Thoracic aorta (tissue), 2 donors: ENCODE measurements at regions not wholly inside any gene's neighbourhood (a gene's known extent, or its start where the extent isn't known, plus 50 kb on each side); places are given as distances from the start of the nearest gene placed in this dataset.
"Not testable (repeated sequence)": the region's sequence is repeated elsewhere in the genome, so short reads cannot be mapped to it uniquely, and the experiment has no call there.

ENCODE experiments used
- ATAC-seq: fragments of 150-250 bp; one replicate; pipeline ENCODE4 v1.8.0; 2017; ENCODE audit warnings: low read depth; ENCODE audit not compliant: insufficient number of reproducible peaks, low FRiP score
- DNase-seq: peaks from one replicate; pipeline ENCODE4 v3.0.0-alpha.2; 2020; ENCODE audit warnings: low spot score
- H3K27ac ChIP-seq, 2 donors: fragments of 200-600 bp; sonication (generic); 1 replicate in 1 of 2; 2 replicates in 1 of 2; pipeline ENCODE4 v1.5.1; 2016; ENCODE audit warnings: mild to moderate bottlenecking in 2 of 2, moderate library complexity in 2 of 2
- H3K27me3 ChIP-seq: fragments of 200-600 bp; sonication (generic); replicated peaks from 2 replicates; pipeline ENCODE4 v1.6.0; 2016; ENCODE audit warnings: mild to moderate bottlenecking; ENCODE audit not compliant: insufficient read depth
- H3K36me3 ChIP-seq: fragments of 200-600 bp; sonication (generic); one replicate; pipeline ENCODE4 v1.5.1; 2016
- H3K4me1 ChIP-seq, 2 donors: fragments of 200-600 bp; sonication (generic); 1 replicate in 1 of 2; 2 replicates in 1 of 2; pipeline versions ENCODE4 v1.5.1 to v1.6.0; 2016; ENCODE audit warnings: low read depth in 2 of 2, mild to moderate bottlenecking in 1 of 2; ENCODE audit not compliant: control insufficient read depth in 1 of 2
- H3K4me3 ChIP-seq: fragments of 200-600 bp; sonication (generic); 2 replicates; pipeline ENCODE4 v1.5.1; 2016; ENCODE audit warnings: mild to moderate bottlenecking
- H3K9me3 ChIP-seq: fragments of 200-600 bp; sonication (generic); 2 replicates; pipeline ENCODE4 v1.5.1; 2016

GRCh38 chr7:73204898-73205297 lies 103.7 kb downstream of the NSUN5 start:
- H3K27me3 ChIP-seq, H3K36me3 ChIP-seq, H3K4me3 ChIP-seq, ATAC-seq, H3K4me1 ChIP-seq, DNase-seq, H3K9me3 ChIP-seq, H3K27ac ChIP-seq: not testable (repeated sequence)

GRCh38 chr7:73203312-73203711 lies 105.3 kb downstream of the NSUN5 start:
- H3K9me3 ChIP-seq, ATAC-seq, H3K27me3 ChIP-seq, H3K4me1 ChIP-seq, H3K36me3 ChIP-seq, H3K27ac ChIP-seq, DNase-seq, H3K4me3 ChIP-seq: not testable (repeated sequence)

GRCh38 chr7:73201264-73201663 lies 107.4 kb downstream of the NSUN5 start:
- not testable (repeated sequence) for ATAC-seq, DNase-seq, H3K9me3 ChIP-seq, H3K27me3 ChIP-seq, H3K4me1 ChIP-seq, H3K4me3 ChIP-seq, H3K36me3 ChIP-seq
- H3K27ac ChIP-seq, result peak overlapping the region in 1 of 2 donors; percentile 49

GRCh38 chr7:73200518-73201099 lies 108.0 kb downstream of the NSUN5 start:
- H3K9me3 ChIP-seq, DNase-seq, H3K27me3 ChIP-seq, H3K36me3 ChIP-seq, H3K4me3 ChIP-seq, H3K4me1 ChIP-seq, H3K27ac ChIP-seq: not testable (repeated sequence)
- peak; percentile 96 for ATAC-seq

GRCh38 chr7:73193991-73194390 lies 108.2 kb upstream of the SPDYE9 start:
- H3K36me3 ChIP-seq, H3K4me3 ChIP-seq, H3K27me3 ChIP-seq, H3K27ac ChIP-seq, DNase-seq, H3K4me1 ChIP-seq, ATAC-seq, H3K9me3 ChIP-seq: not testable (repeated sequence)

- peak; percentile 60 for ATAC-seq
- H3K36me3 ChIP-seq, H3K27ac ChIP-seq: not testable (repeated sequence)
These were observed 104.8 kb upstream of the SPDYE9 start for GRCh38 chr7:73190483-73191155.

GRCh38 chr7:73188287-73188686 lies 102.4 kb upstream of the SPDYE9 start:
- H3K27ac ChIP-seq, H3K4me1 ChIP-seq, H3K4me3 ChIP-seq, H3K27me3 ChIP-seq, H3K36me3 ChIP-seq, DNase-seq, H3K9me3 ChIP-seq, ATAC-seq: not testable (repeated sequence)

More at GRCh38 chr7:73190483-73191155, 104.8 kb upstream of the SPDYE9 start:
- not testable (repeated sequence) for H3K27me3 ChIP-seq, H3K4me3 ChIP-seq, DNase-seq, H3K4me1 ChIP-seq, H3K9me3 ChIP-seq

- H3K4me1 ChIP-seq, H3K27ac ChIP-seq, H3K27me3 ChIP-seq, H3K9me3 ChIP-seq, DNase-seq, H3K4me3 ChIP-seq, H3K36me3 ChIP-seq, ATAC-seq: not testable (repeated sequence)
These were observed 100.9 kb upstream of the SPDYE9 start for GRCh38 chr7:73186589-73187309.

GRCh38 chr7:73176813-73177212 lies 91.0 kb upstream of the SPDYE9 start:
- H3K4me1 ChIP-seq, H3K9me3 ChIP-seq, H3K27ac ChIP-seq, DNase-seq, H3K36me3 ChIP-seq, H3K4me3 ChIP-seq, H3K27me3 ChIP-seq, ATAC-seq: not testable (repeated sequence)

- not testable (repeated sequence) for H3K9me3 ChIP-seq, H3K27ac ChIP-seq, H3K36me3 ChIP-seq, H3K27me3 ChIP-seq, H3K4me3 ChIP-seq, ATAC-seq, DNase-seq, H3K4me1 ChIP-seq
These were observed 89.5 kb upstream of the SPDYE9 start for GRCh38 chr7:73175322-73175721.

- H3K36me3 ChIP-seq, H3K4me3 ChIP-seq, DNase-seq, H3K9me3 ChIP-seq, ATAC-seq, H3K27me3 ChIP-seq, H3K27ac ChIP-seq, H3K4me1 ChIP-seq: not testable (repeated sequence)
These were observed 85.1 kb upstream of the SPDYE9 start for GRCh38 chr7:73170902-73171301.

GRCh38 chr7:73170415-73170814 lies 84.6 kb upstream of the SPDYE9 start:
- not testable (repeated sequence) for H3K27me3 ChIP-seq, H3K9me3 ChIP-seq, H3K4me3 ChIP-seq, DNase-seq, H3K27ac ChIP-seq, ATAC-seq, H3K4me1 ChIP-seq, H3K36me3 ChIP-seq
